ENCODE measurements at regions not wholly inside any gene's neighbourhood (a gene's known extent, or its start where the extent isn't known, plus 50 kb on each side); places are given as distances from the start of the nearest gene placed in this dataset.

DNA sequence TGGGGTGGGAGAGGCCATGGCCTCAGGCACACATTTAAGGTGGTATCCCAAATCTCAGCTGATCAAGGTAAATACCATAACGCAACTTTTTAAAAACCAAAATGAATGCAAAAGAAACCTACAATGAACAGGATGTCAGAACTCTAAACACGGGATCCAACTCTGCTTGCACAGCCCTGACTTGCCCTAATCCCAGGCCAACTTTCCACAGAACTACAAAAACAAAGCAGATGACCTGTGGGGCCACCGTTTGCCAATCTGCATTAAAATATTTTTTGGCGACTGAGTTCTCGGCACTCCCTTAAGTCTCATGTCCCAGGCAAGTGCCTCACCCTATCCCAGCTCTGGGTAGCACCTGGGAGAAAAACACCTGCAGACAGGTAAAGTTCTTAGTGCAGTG, 110.5 kb downstream of the ZFP64 start:
- intact Hi-C loops (cut with DNase I; ENCODE audit: low total_unique reads), result no loop called here
- TF ChIP-seq, protein P1, sequence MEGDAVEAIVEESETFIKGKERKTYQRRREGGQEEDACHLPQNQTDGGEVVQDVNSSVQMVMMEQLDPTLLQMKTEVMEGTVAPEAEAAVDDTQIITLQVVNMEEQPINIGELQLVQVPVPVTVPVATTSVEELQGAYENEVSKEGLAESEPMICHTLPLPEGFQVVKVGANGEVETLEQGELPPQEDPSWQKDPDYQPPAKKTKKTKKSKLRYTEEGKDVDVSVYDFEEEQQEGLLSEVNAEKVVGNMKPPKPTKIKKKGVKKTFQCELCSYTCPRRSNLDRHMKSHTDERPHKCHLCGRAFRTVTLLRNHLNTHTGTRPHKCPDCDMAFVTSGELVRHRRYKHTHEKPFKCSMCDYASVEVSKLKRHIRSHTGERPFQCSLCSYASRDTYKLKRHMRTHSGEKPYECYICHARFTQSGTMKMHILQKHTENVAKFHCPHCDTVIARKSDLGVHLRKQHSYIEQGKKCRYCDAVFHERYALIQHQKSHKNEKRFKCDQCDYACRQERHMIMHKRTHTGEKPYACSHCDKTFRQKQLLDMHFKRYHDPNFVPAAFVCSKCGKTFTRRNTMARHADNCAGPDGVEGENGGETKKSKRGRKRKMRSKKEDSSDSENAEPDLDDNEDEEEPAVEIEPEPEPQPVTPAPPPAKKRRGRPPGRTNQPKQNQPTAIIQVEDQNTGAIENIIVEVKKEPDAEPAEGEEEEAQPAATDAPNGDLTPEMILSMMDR (IDR thresholded peaks at IDR 0.05), result no peak
- TF ChIP-seq POLR2A (IDR thresholded peaks at IDR 0.05) (no peak), POLR2AphosphoS5 (IDR thresholded peaks at IDR 0.05) (no peak)
- DNase-seq (ENCODE audit: low spot score in 2 of 2), result no peak

DNA sequence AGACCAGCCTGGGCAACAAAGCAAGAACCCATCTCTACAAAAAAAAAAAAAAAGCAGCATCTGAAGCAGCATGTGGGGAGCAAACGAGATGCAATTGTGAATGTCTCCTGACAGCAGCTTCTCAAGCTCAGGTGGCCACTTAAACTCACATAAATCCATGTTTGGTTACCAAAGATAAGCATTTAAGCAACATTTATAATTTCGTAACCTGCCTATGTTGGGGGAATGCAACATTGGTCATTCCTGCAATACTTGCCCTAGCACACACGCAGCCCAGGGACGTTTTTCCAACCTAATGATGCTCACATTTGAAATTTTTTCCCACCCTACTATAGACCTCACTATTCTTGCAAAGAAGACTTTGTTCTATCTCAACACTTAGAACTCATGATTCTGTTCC, 113.3 kb downstream of the ZFP64 start:
- intact Hi-C loops (cut with DNase I; ENCODE audit: low total_unique reads), result no loop called here
- no peak for TF ChIP-seq POLR2AphosphoS5 (IDR thresholded peaks at IDR 0.05)
- TF ChIP-seq, protein P1 (IDR thresholded peaks at IDR 0.05), result no peak
- no peak for TF ChIP-seq POLR2A (IDR thresholded peaks at IDR 0.05)
- Histone ChIP-seq H3K27me3 (no peaks in the 10 kb centered on the region), H3K27ac (no peak overlapping the region), H3K36me3 (no peaks in the 10 kb centered on the region), H3K4me3 (no peak overlapping the region), H3K9me3 (no peaks in the 10 kb centered on the region), H3K4me1 (no peaks in the 10 kb centered on the region)
- DNase-seq (ENCODE audit: low spot score in 2 of 2), result no peak

More for the DNA sequence above, 110.5 kb downstream of the ZFP64 start:
- H3K4me1 ChIP-seq, result no peaks in the 10 kb centered on the region
- H3K27ac ChIP-seq, result no peak overlapping the region
- no peaks in the 10 kb centered on the region for H3K9me3 ChIP-seq
- no peaks in the 10 kb centered on the region for H3K27me3 ChIP-seq
- no peak overlapping the region for H3K4me3 ChIP-seq
- no peaks in the 10 kb centered on the region for H3K36me3 ChIP-seq

DNA sequence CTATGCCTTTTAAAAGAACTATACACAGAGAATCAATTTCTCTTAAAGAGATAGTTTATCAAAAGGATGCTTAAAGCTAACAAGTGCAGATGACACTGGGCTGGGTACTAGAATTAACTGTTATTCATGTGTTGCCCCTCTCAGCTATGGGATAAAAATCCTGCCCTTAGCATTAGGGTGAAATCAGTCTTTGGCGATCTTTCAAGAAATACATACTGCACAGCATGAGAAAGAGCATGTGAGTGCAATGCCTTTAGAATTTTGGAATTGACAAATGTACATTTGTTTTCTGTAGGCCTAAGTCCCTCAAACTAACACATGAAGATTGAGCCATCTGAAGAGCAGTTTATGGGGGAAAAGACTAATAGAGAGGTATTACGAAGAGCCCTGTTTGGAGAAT, 115.4 kb downstream of the ZFP64 start:
- intact Hi-C loops (cut with DNase I; ENCODE audit: low total_unique reads), result no loop called here
- Histone ChIP-seq H3K27me3 (no peaks in the 10 kb centered on the region), H3K9me3 (no peaks in the 10 kb centered on the region), H3K36me3 (no peaks in the 10 kb centered on the region), H3K4me3 (no peak overlapping the region), H3K27ac (no peak overlapping the region), H3K4me1 (no peaks in the 10 kb centered on the region)
- TF ChIP-seq POLR2A (IDR thresholded peaks at IDR 0.05) (no peak), POLR2AphosphoS5 (IDR thresholded peaks at IDR 0.05) (no peak)
- TF ChIP-seq, protein P1 (IDR thresholded peaks at IDR 0.05), result no peak
- DNase-seq (ENCODE audit: low spot score in 2 of 2), result no peak

DNA sequence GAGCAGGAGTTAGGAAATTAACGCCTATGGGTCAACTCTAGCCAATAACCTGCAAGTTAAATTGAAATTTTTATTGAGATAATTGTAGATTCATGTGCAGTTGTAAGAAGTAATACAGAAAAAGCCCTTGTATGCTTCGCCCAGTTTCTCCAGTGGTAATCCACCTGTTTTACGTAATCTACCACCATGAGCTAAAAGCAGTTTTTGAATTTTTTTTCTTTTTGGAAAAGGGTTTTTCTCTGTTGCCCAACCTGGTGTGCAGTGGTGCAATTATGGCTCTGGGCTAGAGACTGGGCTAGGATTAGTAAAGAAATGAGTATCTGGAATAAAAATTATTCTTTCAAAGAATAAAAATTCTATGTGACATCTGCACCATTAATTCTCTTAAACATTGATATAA, 116.2 kb downstream of the ZFP64 start:
- Histone ChIP-seq H3K4me1 (no peaks in the 10 kb centered on the region), H3K27ac (no peak overlapping the region), H3K27me3 (no peaks in the 10 kb centered on the region), H3K4me3 (no peak overlapping the region), H3K9me3 (no peaks in the 10 kb centered on the region), H3K36me3 (no peaks in the 10 kb centered on the region)
- intact Hi-C loops (cut with DNase I; ENCODE audit: low total_unique reads), result no loop called here
- DNase-seq (ENCODE audit: low spot score in 2 of 2), result no peak
- TF ChIP-seq, protein P1 (IDR thresholded peaks at IDR 0.05), result no peak
- TF ChIP-seq POLR2AphosphoS5 (IDR thresholded peaks at IDR 0.05), result no peak
- no peak for TF ChIP-seq POLR2A (IDR thresholded peaks at IDR 0.05)

DNA sequence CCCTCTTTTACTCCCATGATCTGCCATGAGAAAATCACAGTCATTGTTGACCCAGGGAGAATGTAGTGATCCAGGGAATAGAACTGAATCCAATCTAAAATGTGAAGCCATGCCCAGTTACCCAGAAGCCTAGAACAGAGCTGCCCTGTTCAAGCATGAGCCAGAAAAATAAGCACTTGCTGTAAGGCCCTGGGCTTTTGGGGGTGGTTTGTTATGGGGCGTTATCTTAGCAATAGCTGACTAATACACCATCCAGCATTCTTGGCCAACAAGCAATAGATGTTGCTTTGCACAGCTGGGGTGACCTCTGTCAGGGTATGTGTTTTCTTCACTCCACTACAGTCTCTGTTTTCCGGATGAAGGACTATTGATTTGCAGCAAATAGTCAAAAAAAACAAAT, 120.4 kb downstream of the ZFP64 start:
- TF ChIP-seq, protein P1 (IDR thresholded peaks at IDR 0.05), result no peak
- TF ChIP-seq POLR2A (IDR thresholded peaks at IDR 0.05), result no peak
- no peak for TF ChIP-seq POLR2AphosphoS5 (IDR thresholded peaks at IDR 0.05)
- no peaks in the 10 kb centered on the region for H3K36me3 ChIP-seq
- no peak overlapping the region for H3K27ac ChIP-seq
- intact Hi-C loops (cut with DNase I; ENCODE audit: low total_unique reads), result no loop called here
- DNase-seq (ENCODE audit: low spot score in 2 of 2), result no peak
- no peaks in the 10 kb centered on the region for H3K9me3 ChIP-seq
- H3K4me1 ChIP-seq, result no peaks in the 10 kb centered on the region
- no peaks in the 10 kb centered on the region for H3K27me3 ChIP-seq
- no peak overlapping the region for H3K4me3 ChIP-seq
